GM20000 (cell line): ENCODE measurements at regions not wholly inside any gene's neighbourhood (a gene's known extent, or its start where the extent isn't known, plus 50 kb on each side); places are given as distances from the start of the nearest gene placed in this dataset.

Experiments used
- DNase-seq: peaks from one replicate; pipeline ENCODE4 v3.0.0; 2012; ENCODE audit warnings: low spot score
- CTCF ChIP-seq: IDR thresholded peaks from 2 replicates; pipeline ENCODE4 v1.5.1; 2012; ENCODE audit warnings: mild to moderate bottlenecking, control low read depth; ENCODE audit errors: extremely low read depth, missing control alignments

DNA sequence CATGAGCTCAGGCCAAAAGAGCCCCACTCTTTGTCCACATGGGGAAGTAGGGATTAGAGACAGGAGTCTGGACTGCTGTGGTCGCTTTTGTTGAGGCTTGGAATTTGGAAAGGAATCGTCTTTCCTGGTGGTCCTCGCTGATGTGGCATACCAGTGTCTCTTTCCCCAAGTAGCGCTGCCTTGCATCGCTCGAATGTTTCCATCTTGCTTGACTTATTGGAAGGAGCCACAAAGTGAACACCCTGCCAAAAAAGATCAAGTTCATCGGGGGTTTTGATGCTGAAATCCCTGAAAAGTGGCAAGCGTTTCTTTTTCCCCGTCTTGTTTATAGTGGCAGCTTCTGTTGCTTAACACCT is 161.3 kb downstream of the MACROH2A1 start:
- TF ChIP-seq CTCF: no peak
- DNase-seq: no peak

GRCh38 chr5:135236908-135237747 is 161.9 kb downstream of the MACROH2A1 start:
- DNase-seq: no peak
- no peak for TF ChIP-seq CTCF

- no peak for TF ChIP-seq CTCF
- DNase-seq: no peak
Measured at GRCh38 chr5:135236228-135236907, 162.7 kb downstream of the MACROH2A1 start.

DNA sequence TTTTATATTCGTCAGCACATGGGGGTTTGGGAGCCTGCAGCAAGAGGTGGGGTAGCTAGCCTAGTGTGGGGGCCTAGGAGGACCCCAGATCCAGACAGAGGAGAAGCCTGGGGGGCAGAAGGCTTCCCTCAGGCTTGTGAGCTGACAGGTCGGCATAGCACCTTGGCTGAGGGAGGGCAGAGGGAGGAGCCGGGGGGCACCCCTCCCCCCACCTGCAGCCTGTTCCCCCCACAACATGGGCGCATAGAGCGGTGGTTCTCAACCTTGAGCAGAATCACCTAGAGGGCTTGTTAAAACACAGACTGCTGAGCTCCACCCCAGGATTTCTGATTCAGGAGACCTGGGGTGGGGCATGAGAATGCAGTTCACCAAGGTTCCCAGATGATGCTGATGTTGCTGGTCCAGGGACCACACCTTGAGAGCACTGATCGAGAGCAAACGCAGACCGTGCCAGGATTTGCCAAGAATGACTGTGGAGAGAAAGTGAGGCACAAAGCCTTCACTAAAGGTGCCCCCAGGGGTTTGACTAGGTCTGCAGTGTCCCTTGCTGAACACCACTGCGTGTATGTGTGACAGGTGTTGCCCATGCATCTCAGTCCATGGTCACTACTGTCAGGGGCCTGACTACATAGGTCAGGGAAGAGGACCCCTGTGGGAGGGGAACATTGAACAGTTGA is 163.3 kb downstream of the MACROH2A1 start:
- no peak for DNase-seq
- TF ChIP-seq CTCF: no peak

DNA sequence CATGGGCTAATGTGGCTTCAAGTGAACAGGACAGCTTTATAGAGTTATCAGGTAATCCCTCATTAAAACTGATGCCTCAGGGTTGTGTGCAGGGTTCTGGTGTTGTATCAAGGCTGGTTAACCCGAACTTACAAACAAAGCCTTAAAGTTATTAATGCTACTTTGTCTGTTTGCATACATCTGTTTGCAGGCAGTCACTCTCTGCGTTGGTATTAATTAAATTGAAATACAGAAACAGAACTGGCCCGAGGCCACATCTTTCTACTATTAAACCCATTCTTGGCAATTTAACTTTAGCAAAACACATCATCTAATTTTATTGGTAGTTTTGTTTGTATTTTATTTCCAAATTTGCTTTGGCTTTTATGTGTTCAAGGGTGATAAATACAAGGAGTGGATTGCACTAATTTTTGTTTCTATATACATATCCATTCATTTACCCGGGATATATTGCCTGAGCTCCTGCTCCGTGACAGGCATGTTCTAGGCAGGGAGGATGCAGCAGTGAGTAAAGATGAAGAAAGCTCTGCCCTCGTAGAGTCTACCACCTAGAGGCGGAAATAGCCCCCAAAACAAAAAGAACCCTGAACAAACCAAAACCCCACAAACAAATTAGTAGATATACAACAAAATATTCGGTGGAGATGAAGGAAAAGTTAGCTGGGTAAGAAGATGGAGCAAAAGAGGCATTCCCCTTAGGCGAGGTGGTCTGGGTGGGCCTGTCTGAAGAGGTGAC is 164.2 kb downstream of the MACROH2A1 start:
- TF ChIP-seq CTCF: no peak
- no peak for DNase-seq

- no peak for DNase-seq
- TF ChIP-seq CTCF: no peak
Measured at GRCh38 chr5:135234242-135234641, 164.8 kb downstream of the MACROH2A1 start.
